D721Med (cell line): ENCODE measurements at regions not wholly inside any gene's neighbourhood (a gene's known extent, or its start where the extent isn't known, plus 50 kb on each side); places are given as distances from the start of the nearest gene placed in this dataset.

Experiments used
- DNase-seq: peaks from one replicate; pipeline ENCODE4 v3.0.0; 2011; ENCODE audit warnings: low spot score; ENCODE audit not compliant: insufficient read length
- FAIRE-seq: peaks from 2 replicates; lab custom pipeline; 2011; peaks lifted over from hg19 to GRCh38; lab: Jason Lieb, UNC
- CTCF ChIP-seq: IDR thresholded peaks from 2 replicates; pipeline ENCODE4 v1.5.1; 2012; ENCODE audit warnings: mild to moderate bottlenecking, control low read depth; ENCODE audit not compliant: insufficient read depth; ENCODE audit errors: missing control alignments

- TF ChIP-seq CTCF = no peak
- FAIRE-seq (no peak), DNase-seq (no peak)
These were observed 231.9 kb upstream of the NLGN4Y start for GRCh38 chrY:14292382-14292781.

DNA sequence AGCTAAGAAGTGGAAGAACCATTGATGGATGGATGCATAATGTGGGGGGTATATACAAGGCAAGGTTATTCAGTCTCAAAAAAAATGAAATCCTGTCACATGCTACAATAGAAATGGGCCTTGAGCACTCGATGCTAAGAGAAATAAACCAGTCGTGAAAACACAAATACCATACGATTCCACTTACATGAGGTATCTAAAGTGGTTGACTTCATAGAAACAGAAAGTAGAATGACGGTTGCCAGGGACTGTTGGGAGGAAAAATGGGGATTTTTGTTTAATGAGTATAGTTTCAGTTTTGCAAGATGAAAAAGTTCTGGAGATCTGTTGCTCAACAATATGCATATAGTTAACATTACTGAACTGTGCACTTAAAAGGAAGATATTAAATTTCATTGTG, 223.6 kb upstream of the NLGN4Y start:
- DNase-seq = no peak
- no peak for FAIRE-seq
- no peak for TF ChIP-seq CTCF

DNA sequence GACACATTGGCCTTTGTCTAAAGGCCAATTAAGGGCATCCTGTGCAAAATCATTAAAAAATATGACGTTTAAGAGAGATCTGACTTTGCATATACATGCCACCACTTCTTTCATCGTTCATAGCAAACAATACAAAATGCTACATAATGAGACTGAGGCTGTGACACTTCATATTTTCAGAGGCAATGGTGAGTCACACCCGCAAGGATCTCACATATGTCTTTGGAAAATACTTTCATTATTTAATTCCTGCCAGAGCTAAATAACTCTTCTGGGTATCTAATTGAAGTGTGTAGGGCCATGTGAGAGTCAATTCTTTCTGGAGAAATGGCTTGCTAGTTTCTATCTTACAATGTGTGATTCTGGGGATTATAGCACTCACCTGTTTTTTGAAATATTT, 222.8 kb upstream of the NLGN4Y start:
- DNase-seq (no peak), FAIRE-seq (no peak)
- no peak for TF ChIP-seq CTCF

GRCh38 chrY:14328677-14329345, 195.5 kb upstream of the NLGN4Y start:
- peak; percentile 32 for TF ChIP-seq CTCF
- FAIRE-seq = no peak
- DNase-seq = no peak

DNA sequence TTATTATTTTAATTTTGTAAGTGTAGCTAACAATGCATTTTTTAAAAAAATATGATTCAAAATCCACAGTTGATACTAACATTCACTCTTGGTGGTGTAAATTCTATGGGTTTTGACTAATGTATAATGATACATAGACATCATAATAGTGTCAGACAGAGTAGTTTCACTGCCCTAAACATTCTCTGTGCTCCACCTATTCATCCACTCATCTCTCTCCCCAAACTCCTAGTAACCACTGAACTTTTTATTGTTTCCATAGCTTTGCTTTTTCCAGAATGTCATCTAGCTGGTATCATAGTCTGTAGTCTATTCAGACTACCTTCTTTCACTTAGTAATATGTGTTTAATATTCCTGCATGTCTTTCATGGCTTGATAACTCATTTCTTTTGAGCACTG, 194.0 kb upstream of the NLGN4Y start:
- no peak for TF ChIP-seq CTCF
- FAIRE-seq (no peak), DNase-seq (no peak)

- DNase-seq (no peak), FAIRE-seq (no peak)
- TF ChIP-seq CTCF = no peak
These were observed 184.8 kb upstream of the NLGN4Y start for GRCh38 chrY:14339524-14339923.

- DNase-seq (no peak), FAIRE-seq (no peak)
- TF ChIP-seq CTCF = no peak
These were observed 183.7 kb upstream of the NLGN4Y start for GRCh38 chrY:14340459-14341143.
